Uterus (tissue), 3 donors: ENCODE measurements at regions not wholly inside any gene's neighbourhood (a gene's known extent, or its start where the extent isn't known, plus 50 kb on each side); places are given as distances from the start of the nearest gene placed in this dataset.

Experiments
- DNase-seq, 2 donors: peaks; one replicate each; pipeline ENCODE4 v3.0.0-alpha.2; 2019 to 2020
- H3K27ac ChIP-seq, 2 donors: fragments of 200-600 bp; sonication (generic); 1 replicate in 1 of 2; 2 replicates in 1 of 2; pipeline ENCODE4 v1.5.1; 2016 to 2018
- H3K27me3 ChIP-seq, 2 donors: fragments of 200-600 bp; sonication (generic); one replicate each; pipeline ENCODE4 v1.5.1; 2018 to 2019; ENCODE audit warnings: control low read depth in 1 of 2
- H3K36me3 ChIP-seq, 2 donors: fragments of 200-600 bp; sonication (generic); one replicate each; pipeline ENCODE4 v1.5.1; 2019; ENCODE audit warnings: control low read depth in 1 of 2
- H3K4me1 ChIP-seq, 2 donors: fragments of 200-600 bp; sonication (generic); one replicate each; pipeline ENCODE4 v1.5.1; 2018 to 2019; ENCODE audit warnings: control low read depth in 1 of 2
- H3K4me3 ChIP-seq, 2 donors: fragments of 200-600 bp; sonication (generic); 1 replicate in 1 of 2; 2 replicates in 1 of 2; pipeline ENCODE4 v1.5.1; 2018 to 2019; ENCODE audit warnings: mild to moderate bottlenecking in 1 of 2
- H3K9me3 ChIP-seq, 2 donors: fragments of 200-600 bp; sonication (generic); one replicate each; pipeline ENCODE4 v1.5.1; 2019; ENCODE audit warnings: control low read depth in 1 of 2
- POLR2A ChIP-seq, 2 donors: fragments of 450-650 bp; IDR thresholded peaks; one replicate each; pipeline ENCODE4 v1.6.1; 2016; ENCODE audit warnings: antibody characterized with exemption in 2 of 2, mild to moderate bottlenecking in 1 of 2, moderate library complexity in 1 of 2
- intact Hi-C: fragments of 100-400 bp; cut with DNase I; formaldehyde crosslinking; loops from one replicate; pipeline ENCODE4 v1.15.1; 2023; ENCODE audit warnings: low total_unique reads
- TF ChIP-seq, protein P1 (sequence below), 4 experiments: fragments of 200-600 bp in 2 of 4; fragments of 450-650 bp in 2 of 4; sonication (generic) in 2 of 4; IDR thresholded peaks; one replicate each; pipeline ENCODE4 v1.5.1; 2016 to 2019; ENCODE audit warnings: antibody characterized with exemption in 4 of 4, mild to moderate bottlenecking in 2 of 4, moderate library complexity in 1 of 4
- donor health status: DM: yes; HTN: yes; CAD: no.

GRCh38 chr5:14060218-14060617 is 82.9 kb upstream of the TRIO start:
- no peak for TF ChIP-seq POLR2A (IDR thresholded peaks at IDR 0.05)
- TF ChIP-seq, protein P1, sequence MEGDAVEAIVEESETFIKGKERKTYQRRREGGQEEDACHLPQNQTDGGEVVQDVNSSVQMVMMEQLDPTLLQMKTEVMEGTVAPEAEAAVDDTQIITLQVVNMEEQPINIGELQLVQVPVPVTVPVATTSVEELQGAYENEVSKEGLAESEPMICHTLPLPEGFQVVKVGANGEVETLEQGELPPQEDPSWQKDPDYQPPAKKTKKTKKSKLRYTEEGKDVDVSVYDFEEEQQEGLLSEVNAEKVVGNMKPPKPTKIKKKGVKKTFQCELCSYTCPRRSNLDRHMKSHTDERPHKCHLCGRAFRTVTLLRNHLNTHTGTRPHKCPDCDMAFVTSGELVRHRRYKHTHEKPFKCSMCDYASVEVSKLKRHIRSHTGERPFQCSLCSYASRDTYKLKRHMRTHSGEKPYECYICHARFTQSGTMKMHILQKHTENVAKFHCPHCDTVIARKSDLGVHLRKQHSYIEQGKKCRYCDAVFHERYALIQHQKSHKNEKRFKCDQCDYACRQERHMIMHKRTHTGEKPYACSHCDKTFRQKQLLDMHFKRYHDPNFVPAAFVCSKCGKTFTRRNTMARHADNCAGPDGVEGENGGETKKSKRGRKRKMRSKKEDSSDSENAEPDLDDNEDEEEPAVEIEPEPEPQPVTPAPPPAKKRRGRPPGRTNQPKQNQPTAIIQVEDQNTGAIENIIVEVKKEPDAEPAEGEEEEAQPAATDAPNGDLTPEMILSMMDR (IDR thresholded peaks at IDR 0.05), result no peak
- Histone ChIP-seq H3K36me3 (no peaks in the 10 kb centered on the region), H3K9me3 (no peaks in the 10 kb centered on the region), H3K4me1 (no peaks in the 10 kb centered on the region), H3K27me3 (no peaks in the 10 kb centered on the region), H3K4me3 (no peak overlapping the region), H3K27ac (no peak overlapping the region)
- DNase-seq, result no peak
- intact Hi-C loops, result no loop called here

DNA sequence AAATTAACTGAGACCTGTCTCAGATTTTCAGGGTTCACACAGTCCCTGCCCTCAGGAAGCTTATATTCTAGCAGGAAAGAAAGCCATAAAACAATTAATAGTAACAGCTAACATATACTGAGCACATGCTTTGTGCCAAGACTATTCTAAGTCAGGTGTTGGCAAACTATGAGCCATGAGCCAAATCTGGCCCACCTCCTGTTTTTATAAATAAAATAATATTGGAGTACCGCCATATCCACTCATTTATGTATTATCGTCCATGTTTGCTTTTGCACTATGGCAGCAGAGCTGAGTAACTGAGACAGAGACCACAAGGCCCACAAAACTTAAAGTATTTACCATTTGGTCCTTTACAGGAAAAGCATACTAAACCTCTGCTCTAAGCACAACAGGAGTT is 83.3 kb upstream of the TRIO start:
- no peak overlapping the region for H3K4me3 ChIP-seq
- no peaks in the 10 kb centered on the region for H3K36me3 ChIP-seq
- no peaks in the 10 kb centered on the region for H3K27me3 ChIP-seq
- TF ChIP-seq, protein P1 (IDR thresholded peaks at IDR 0.05), result no peak
- TF ChIP-seq POLR2A (IDR thresholded peaks at IDR 0.05), result no peak
- no peak overlapping the region for H3K27ac ChIP-seq
- H3K9me3 ChIP-seq, result no peaks in the 10 kb centered on the region
- no peak for DNase-seq
- intact Hi-C loops, result no loop called here
- H3K4me1 ChIP-seq, result no peaks in the 10 kb centered on the region

DNA sequence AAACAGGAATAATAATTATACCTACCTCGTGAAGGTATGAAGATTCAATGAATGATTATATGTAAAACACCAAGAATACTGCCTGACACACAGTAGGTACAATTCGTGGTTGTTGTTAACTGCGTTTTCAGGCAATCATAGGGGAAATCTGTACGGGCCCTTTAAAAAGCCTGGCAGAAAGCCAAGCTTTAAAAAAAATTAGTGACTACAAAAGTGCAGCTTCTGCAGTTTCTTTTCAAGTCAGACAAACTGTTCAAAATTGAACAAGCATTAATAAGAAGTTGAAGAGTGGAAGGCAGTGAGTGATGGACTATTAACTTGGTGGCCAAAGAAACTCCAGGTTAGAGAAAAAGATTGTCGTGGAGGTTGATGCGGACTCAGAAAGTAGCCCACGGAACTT is 85.9 kb upstream of the TRIO start:
- intact Hi-C loops, result no loop called here
- Histone ChIP-seq H3K36me3 (no peaks in the 10 kb centered on the region), H3K27me3 (no peaks in the 10 kb centered on the region), H3K4me1 (no peaks in the 10 kb centered on the region), H3K4me3 (no peak overlapping the region), H3K9me3 (no peaks in the 10 kb centered on the region), H3K27ac (no peak overlapping the region)
- DNase-seq, result no peak
- no peak for TF ChIP-seq POLR2A (IDR thresholded peaks at IDR 0.05)
- TF ChIP-seq, protein P1 (IDR thresholded peaks at IDR 0.05), result no peak

GRCh38 chr5:14056039-14056438 is 87.1 kb upstream of the TRIO start:
- no peak for TF ChIP-seq POLR2A (IDR thresholded peaks at IDR 0.05)
- TF ChIP-seq, protein P1 (IDR thresholded peaks at IDR 0.05), result no peak
- H3K27ac ChIP-seq, result no peak overlapping the region
- H3K4me1 ChIP-seq, result no peaks in the 10 kb centered on the region
- no peak overlapping the region for H3K4me3 ChIP-seq
- intact Hi-C loops, result no loop called here
- H3K36me3 ChIP-seq, result no peaks in the 10 kb centered on the region
- no peak for DNase-seq
- no peaks in the 10 kb centered on the region for H3K9me3 ChIP-seq
- H3K27me3 ChIP-seq, result no peaks in the 10 kb centered on the region

DNA sequence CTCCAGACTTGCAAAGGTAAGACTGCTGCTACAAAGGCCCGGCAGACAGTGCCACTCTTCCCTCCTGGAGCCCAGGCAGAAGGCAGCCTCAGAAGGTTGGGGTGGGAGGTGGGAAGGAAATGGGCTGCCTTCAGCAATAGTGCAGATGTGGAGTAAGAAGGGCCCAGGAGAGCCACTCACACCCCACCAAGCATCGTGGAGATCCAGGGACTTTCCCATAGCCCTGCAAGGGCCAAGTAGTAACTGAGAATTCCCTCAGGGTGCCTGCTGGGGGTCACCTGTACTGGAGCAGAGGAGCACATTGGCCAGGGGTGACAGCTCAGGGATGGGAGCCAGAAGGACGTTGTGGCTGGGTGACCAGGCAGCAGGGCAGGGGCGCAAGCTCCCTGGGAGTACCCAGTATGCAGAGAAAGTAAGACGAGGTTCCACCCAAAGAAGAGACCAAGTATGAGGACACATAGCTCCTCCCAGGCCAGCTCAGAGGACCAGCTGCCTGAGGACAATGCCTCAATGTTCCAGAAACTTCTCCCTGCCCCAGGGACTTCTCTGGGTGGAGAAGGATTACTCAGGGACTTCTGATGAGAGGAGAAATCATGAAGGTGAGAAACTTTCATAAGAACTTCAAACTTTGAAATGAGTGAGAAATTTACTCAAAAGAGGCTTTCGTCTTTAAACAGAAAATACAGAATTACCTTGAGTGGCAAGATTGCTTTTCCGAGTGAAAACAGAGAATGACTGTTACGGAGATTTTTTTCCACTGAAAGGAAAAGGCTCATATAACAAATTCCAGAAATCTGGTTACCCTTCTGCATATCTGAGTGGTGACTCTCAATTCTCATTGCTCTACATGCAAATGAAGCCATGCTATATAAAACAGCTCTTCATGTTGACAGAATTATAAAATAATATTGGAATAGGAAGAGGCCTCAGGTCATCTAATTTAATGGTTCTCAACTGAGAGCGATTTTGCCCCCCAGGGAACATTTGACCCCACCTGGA is 87.9 kb upstream of the TRIO start:
- intact Hi-C loops, result no loop called here
- no peak for TF ChIP-seq POLR2A (IDR thresholded peaks at IDR 0.05)
- TF ChIP-seq, protein P1 (IDR thresholded peaks at IDR 0.05), result no peak
- H3K27me3 ChIP-seq, result no peaks in the 10 kb centered on the region
- H3K4me3 ChIP-seq, result no peak overlapping the region
- H3K9me3 ChIP-seq, result no peaks in the 10 kb centered on the region
- no peak for DNase-seq
- no peak overlapping the region for H3K27ac ChIP-seq
- no peaks in the 10 kb centered on the region for H3K4me1 ChIP-seq
- H3K36me3 ChIP-seq, result no peaks in the 10 kb centered on the region
